Panc1 (cell line): ENCODE measurements at regions not wholly inside any gene's neighbourhood (a gene's known extent, or its start where the extent isn't known, plus 50 kb on each side); places are given as distances from the start of the nearest gene placed in this dataset.

Source experiments
- CTCF ChIP-seq: fragments of 450-650 bp; IDR thresholded peaks from 2 replicates; pipeline ENCODE4 v1.5.1; 2017; ENCODE audit warnings: mild to moderate bottlenecking
- POLR2AphosphoS5 ChIP-seq: IDR thresholded peaks from 2 replicates; pipeline ENCODE4 v1.6.1; 2012; ENCODE audit warnings: mild to moderate bottlenecking, low read depth, low read length, moderate library complexity
- SIN3A ChIP-seq: IDR thresholded peaks from 2 replicates; pipeline ENCODE4 v1.6.1; 2012; ENCODE audit warnings: low read depth, mild to moderate bottlenecking, low read length, moderate library complexity, borderline replicate concordance; ENCODE audit not compliant: insufficient read depth

- no peak for TF ChIP-seq CTCF
- TF ChIP-seq SIN3A = no peak
- TF ChIP-seq POLR2AphosphoS5 = no peak
Observed at GRCh38 chr16:5442986-5443385, 345.4 kb upstream of the EEF2KMT start.
